BJ (cell line): ENCODE measurements at regions not wholly inside any gene's neighbourhood (a gene's known extent, or its start where the extent isn't known, plus 50 kb on each side); places are given as distances from the start of the nearest gene placed in this dataset.

Source experiments
- CTCF ChIA-PET: fragments of 350-600 bp; formaldehyde crosslinking; extraction: SDS; loops from one replicate; lab custom pipeline; 2021; ENCODE audit warnings: antibody characterized with exemption, inconsistent platforms; lab: Yijun Ruan, JAX
- POLR2A ChIA-PET: fragments of 300-600 bp; sonication (Branson Sonifier 250); formaldehyde crosslinking; extraction: SDS; loops from one replicate; lab custom pipeline; 2021; ENCODE audit warnings: antibody characterized with exemption; lab: Charles Lee
- DNase-seq: peaks from one replicate; pipeline ENCODE4 v3.0.0-alpha.2; 2011; ENCODE audit warnings: low read depth
- H3K27me3 ChIP-seq: 2 replicates; pipeline ENCODE4 v1.6.0; 2011; ENCODE audit warnings: low read length; ENCODE audit not compliant: control insufficient read depth, insufficient read depth
- H3K36me3 ChIP-seq: 2 replicates; pipeline ENCODE4 v1.5.1; 2011; ENCODE audit warnings: low read length; ENCODE audit not compliant: control insufficient read depth, insufficient read depth
- H3K4me3 ChIP-seq: 2 replicates; pipeline ENCODE4 v1.5.1; 2011; ENCODE audit warnings: low read depth, mild to moderate bottlenecking, control low read depth, low read length
- CTCF ChIP-seq: IDR thresholded peaks from 2 replicates; pipeline ENCODE4 v1.5.1; 2011; ENCODE audit warnings: low read depth, mild to moderate bottlenecking, control low read depth, inconsistent platforms, low read length, moderate library complexity; ENCODE audit not compliant: insufficient read depth

GRCh38 chr9:86600291-86600690 lies 246.1 kb upstream of the TUT7 start:
- no peak for DNase-seq
- no peak for TF ChIP-seq CTCF
- no peaks in the 10 kb centered on the region for H3K36me3 ChIP-seq
- H3K27me3 ChIP-seq = no peaks in the 10 kb centered on the region
- ChIA-PET CTCF (no interaction called here), POLR2A (no interaction called here)
- H3K4me3 ChIP-seq = no peak overlapping the region

- POLR2A ChIA-PET = no interaction called here
- CTCF ChIA-PET = no interaction called here
- no peak for TF ChIP-seq CTCF
Observed at GRCh38 chr9:86599561-86599960, 245.4 kb upstream of the TUT7 start.

GRCh38 chr9:86598411-86599239 lies 244.4 kb upstream of the TUT7 start:
- TF ChIP-seq CTCF = no peak
- H3K27me3 ChIP-seq = no peaks in the 10 kb centered on the region
- ChIA-PET CTCF (interaction anchor here (1.0 to 1.2 kb wide), 3 partner anchors 14 to 92 kb away, joined by 3 read pairs; no protein-coding TSS in a partner anchor), POLR2A (interaction anchor here (0.6 kb wide), 1 partner anchor 9 kb away, joined by 3 read pairs; no protein-coding TSS in a partner anchor)
- H3K4me3 ChIP-seq = no peak overlapping the region
- H3K36me3 ChIP-seq = no peaks in the 10 kb centered on the region
- no peak for DNase-seq

More at GRCh38 chr9:86599561-86599960, 245.4 kb upstream of the TUT7 start:
- DNase-seq = no peak
- no peaks in the 10 kb centered on the region for H3K36me3 ChIP-seq
- no peak overlapping the region for H3K4me3 ChIP-seq
- no peaks in the 10 kb centered on the region for H3K27me3 ChIP-seq

GRCh38 chr9:86594724-86595123 lies 240.5 kb upstream of the TUT7 start:
- ChIA-PET CTCF (no interaction called here), POLR2A (no interaction called here)
- no peak for DNase-seq
- no peak for TF ChIP-seq CTCF
- H3K27me3 ChIP-seq = no peaks in the 10 kb centered on the region; the same call in 1 of the 2 replicates
- no peaks in the 10 kb centered on the region for H3K36me3 ChIP-seq
- no peak overlapping the region for H3K4me3 ChIP-seq

GRCh38 chr9:86591472-86591871 lies 237.3 kb upstream of the TUT7 start:
- POLR2A ChIA-PET = no interaction called here
- TF ChIP-seq CTCF = no peak
- CTCF ChIA-PET = no interaction called here
- no peak for DNase-seq
- no peaks in the 10 kb centered on the region for H3K36me3 ChIP-seq
- no peak overlapping the region for H3K4me3 ChIP-seq
- no peaks in the 10 kb centered on the region; the same call in 1 of the 2 replicates for H3K27me3 ChIP-seq
